Ectodermal cell (in vitro differentiated cells): ENCODE measurements at regions not wholly inside any gene's neighbourhood (a gene's known extent, or its start where the extent isn't known, plus 50 kb on each side); places are given as distances from the start of the nearest gene placed in this dataset.
"Not testable (repeated sequence)": the region's sequence is repeated elsewhere in the genome, so short reads cannot be mapped to it uniquely, and the experiment has no call there.

Source experiments
- H3K27ac ChIP-seq: 2 replicates; pipeline ENCODE4 v1.7.0; 2013; ENCODE audit warnings: mild to moderate bottlenecking, low read depth, low read length; ENCODE audit not compliant: insufficient read depth, poor library complexity, severe bottlenecking
- H3K27me3 ChIP-seq: 2 replicates; pipeline ENCODE4 v1.7.0; 2013; ENCODE audit warnings: mild to moderate bottlenecking, low read length; ENCODE audit not compliant: insufficient read depth, control insufficient read depth, poor library complexity, severe bottlenecking
- H3K36me3 ChIP-seq: one replicate; pipeline ENCODE4 v1.7.0; 2013; ENCODE audit warnings: low read length; ENCODE audit not compliant: control insufficient read depth, insufficient read depth
- H3K4me1 ChIP-seq: one replicate; pipeline ENCODE4 v1.7.0; 2013; ENCODE audit warnings: low read length; ENCODE audit not compliant: control insufficient read depth, insufficient read depth
- H3K4me3 ChIP-seq: 2 replicates; pipeline ENCODE4 v1.7.0; 2013; ENCODE audit warnings: low read depth, low read length, control low read depth; ENCODE audit not compliant: insufficient read depth
- H3K9me3 ChIP-seq: 2 replicates; pipeline ENCODE4 v1.7.0; 2013; ENCODE audit warnings: mild to moderate bottlenecking, low read length, moderate library complexity; ENCODE audit not compliant: control insufficient read depth
- WGBS, 2 experiments: methylation state at CpG; one replicate each; pipeline ENCODE4 v1.1.7; 2013; ENCODE audit warnings: missing lambda C conversion rate in 2 of 2; 5-methylcytosine and 5-hydroxymethylcytosine counted together

- Histone ChIP-seq H3K36me3 (no peaks in the 10 kb centered on the region), H3K27ac (no peak overlapping the region), H3K27me3 (no peaks in the 10 kb centered on the region), H3K4me3 (no peak overlapping the region), H3K4me1 (no peaks in the 10 kb centered on the region), H3K9me3 (no peaks in the 10 kb centered on the region)
- 100% methylated on average over 2 of the region's 2 CpGs; no CpG with 5 or more reads in 1 of the 2 experiments for WGBS, 2 experiments
These were observed 202.4 kb downstream of the KCTD12 start for GRCh38 chr13:76683854-76684253.

GRCh38 chr13:76683168-76683567 lies 203.0 kb downstream of the KCTD12 start:
- Histone ChIP-seq H3K27ac (no peak overlapping the region), H3K4me3 (no peak overlapping the region), H3K4me1 (no peaks in the 10 kb centered on the region), H3K36me3 (no peaks in the 10 kb centered on the region), H3K9me3 (no peaks in the 10 kb centered on the region), H3K27me3 (no peaks in the 10 kb centered on the region)
- WGBS, 2 experiments = 96 to 100% methylated on average over 2 of the region's 2 CpGs

DNA sequence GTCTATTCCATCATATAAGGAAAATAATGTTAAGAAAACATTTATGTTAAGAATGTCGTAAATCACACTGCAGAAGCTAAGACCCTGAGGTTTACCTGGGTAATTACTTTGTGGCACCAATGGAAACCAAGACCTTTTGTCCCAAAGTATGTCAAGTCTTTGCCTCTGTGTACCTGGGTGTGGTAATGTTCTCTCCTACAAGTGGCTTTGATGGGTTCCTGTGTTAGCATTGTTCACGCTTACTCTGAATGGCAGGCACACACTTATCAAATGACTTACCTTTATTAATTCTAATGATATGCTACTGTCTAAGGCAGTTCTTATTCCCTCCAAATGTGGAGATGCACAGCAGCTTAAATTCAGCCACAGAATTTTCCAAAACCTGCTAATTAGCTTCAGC lies 206.1 kb downstream of the KCTD12 start:
- no peaks in the 10 kb centered on the region for H3K4me1 ChIP-seq
- H3K36me3 ChIP-seq = no peaks in the 10 kb centered on the region
- no peaks in the 10 kb centered on the region for H3K9me3 ChIP-seq
- H3K27ac ChIP-seq = no peak overlapping the region
- 100% methylated on average over 1 to 2 of the region's 2 CpGs for WGBS, 2 experiments
- H3K27me3 ChIP-seq = no peaks in the 10 kb centered on the region
- no peak overlapping the region for H3K4me3 ChIP-seq

DNA sequence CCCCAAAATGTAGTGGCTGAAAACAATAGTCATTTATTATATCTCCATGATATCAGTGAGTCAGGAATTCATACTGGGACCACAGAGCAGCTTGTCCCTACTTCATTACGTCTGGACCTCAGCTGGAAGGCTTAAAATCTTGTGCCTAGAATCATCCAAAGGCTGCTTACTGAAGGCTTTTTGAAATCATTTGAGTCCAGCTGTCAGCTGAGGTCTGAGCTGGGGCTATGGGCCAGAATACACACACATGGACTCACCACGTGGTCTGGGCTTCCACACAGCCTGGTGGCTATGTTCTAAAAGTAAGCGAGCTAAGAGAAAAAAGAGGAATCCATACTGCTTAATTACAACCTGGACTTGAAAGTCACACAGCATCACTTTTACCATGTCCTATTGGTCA lies 209.2 kb downstream of the KCTD12 start:
- no peaks in the 10 kb centered on the region for H3K4me1 ChIP-seq
- no peaks in the 10 kb centered on the region for H3K36me3 ChIP-seq
- H3K9me3 ChIP-seq = no peaks in the 10 kb centered on the region
- no peaks in the 10 kb centered on the region for H3K27me3 ChIP-seq
- 93 to 95% methylated on average over 3 of the region's 3 CpGs for WGBS, 2 experiments
- H3K4me3 ChIP-seq = no peak overlapping the region
- no peak overlapping the region for H3K27ac ChIP-seq

GRCh38 chr13:76672420-76672819 lies 213.8 kb downstream of the KCTD12 start:
- H3K9me3 ChIP-seq = no peaks in the 10 kb centered on the region
- no peaks in the 10 kb centered on the region for H3K4me1 ChIP-seq
- H3K27me3 ChIP-seq = no peaks in the 10 kb centered on the region
- no peak overlapping the region for H3K27ac ChIP-seq
- 88 to 97% methylated on average over 2 of the region's 2 CpGs for WGBS, 2 experiments
- H3K4me3 ChIP-seq = no peak overlapping the region
- H3K36me3 ChIP-seq = no peaks in the 10 kb centered on the region

DNA sequence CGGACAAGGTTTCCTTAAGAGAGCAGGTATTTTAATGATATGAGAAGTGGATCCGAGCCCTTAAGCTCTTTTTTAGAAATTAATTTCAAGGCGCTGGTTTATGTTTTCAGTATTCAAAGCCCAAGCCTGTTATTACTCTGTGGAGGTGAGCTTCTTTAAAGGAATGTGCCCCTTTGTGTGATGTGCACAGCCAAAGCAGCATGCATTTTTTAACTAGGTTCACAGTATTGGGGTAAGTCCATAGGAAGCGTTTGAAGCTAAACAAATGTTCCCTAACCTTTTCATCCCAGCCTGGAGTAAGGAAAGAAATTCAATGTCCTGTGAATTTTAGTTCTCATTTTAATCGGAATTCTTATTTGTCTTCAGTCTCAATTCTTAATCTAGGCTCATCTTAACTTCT lies 217.5 kb downstream of the KCTD12 start:
- WGBS, 2 experiments = 83 to 92% methylated on average over 5 of the region's 5 CpGs
- no peaks in the 10 kb centered on the region for H3K4me1 ChIP-seq
- H3K27me3 ChIP-seq = no peaks in the 10 kb centered on the region
- no peaks in the 10 kb centered on the region for H3K36me3 ChIP-seq
- H3K27ac ChIP-seq = no peak overlapping the region
- H3K4me3 ChIP-seq = no peak overlapping the region
- no peaks in the 10 kb centered on the region for H3K9me3 ChIP-seq

GRCh38 chr13:76668141-76668540 lies 218.1 kb downstream of the KCTD12 start:
- H3K27ac ChIP-seq = no peak overlapping the region
- no peaks in the 10 kb centered on the region for H3K4me1 ChIP-seq
- no peaks in the 10 kb centered on the region for H3K27me3 ChIP-seq
- WGBS, 2 experiments = 92 to 94% methylated on average over 2 of the region's 2 CpGs
- no peaks in the 10 kb centered on the region for H3K9me3 ChIP-seq
- no peak overlapping the region for H3K4me3 ChIP-seq
- no peaks in the 10 kb centered on the region for H3K36me3 ChIP-seq

DNA sequence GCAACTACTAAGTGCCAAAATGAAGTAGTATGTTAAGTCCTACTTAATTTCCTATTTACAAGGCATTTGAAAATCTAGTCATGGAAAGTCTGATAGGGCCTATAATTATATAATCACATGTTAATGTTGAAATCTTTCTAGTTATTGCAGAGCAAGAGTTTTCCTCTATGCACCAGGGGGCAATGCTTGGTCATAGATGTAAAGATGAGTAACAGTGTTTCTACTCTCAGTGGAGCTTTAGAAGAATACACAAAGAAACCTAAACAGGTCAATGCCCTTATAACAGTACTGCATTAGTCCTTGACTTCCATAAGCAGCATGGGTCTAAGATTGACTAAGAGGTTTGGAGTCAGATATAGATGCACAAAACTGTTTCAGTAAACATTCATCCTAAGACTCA lies 218.7 kb downstream of the KCTD12 start:
- H3K27me3 ChIP-seq = no peaks in the 10 kb centered on the region

DNA sequence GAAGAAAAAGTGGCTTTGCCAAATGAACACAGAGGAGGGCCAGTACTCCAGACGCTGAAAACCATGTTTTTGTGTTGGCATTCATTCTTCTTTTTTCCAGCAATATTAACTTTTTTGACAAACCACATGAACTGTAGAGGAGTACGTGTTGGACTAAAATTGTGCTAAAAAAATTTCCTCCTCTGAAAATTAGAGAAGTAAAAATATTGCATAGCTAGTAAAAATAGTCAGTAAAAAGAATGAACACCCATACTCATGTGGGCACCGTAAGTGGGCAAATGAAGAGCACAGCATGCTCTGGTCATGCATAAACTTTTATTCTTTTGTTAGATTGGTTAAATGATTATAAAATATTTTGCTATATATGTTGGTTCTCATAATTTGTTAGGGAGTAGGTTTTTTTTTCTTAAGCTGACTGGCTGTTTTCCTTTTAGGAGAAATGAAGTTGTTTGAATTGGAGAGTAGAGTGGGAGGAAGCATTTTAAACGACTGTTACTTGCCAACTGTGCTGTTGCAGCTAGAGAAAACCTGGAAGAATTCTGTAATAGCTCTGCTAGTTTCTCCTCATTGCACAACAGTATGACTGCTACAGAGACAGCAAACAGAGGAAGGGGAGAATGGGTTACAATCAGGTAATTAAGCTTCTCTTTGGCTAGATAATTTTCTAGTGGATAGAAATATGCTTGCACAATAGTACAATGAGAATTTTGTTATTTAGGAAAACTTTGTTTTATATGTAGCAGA lies 222.4 kb downstream of the KCTD12 start:
- Histone ChIP-seq H3K4me3 (no peak overlapping the region), H3K27me3 (no peaks in the 10 kb centered on the region), H3K4me1 (no peaks in the 10 kb centered on the region), H3K27ac (no peak overlapping the region), H3K9me3 (no peaks in the 10 kb centered on the region), H3K36me3 (no peaks in the 10 kb centered on the region)
- 76 to 78% methylated on average over 3 to 4 of the region's 4 CpGs for WGBS, 2 experiments

More for the DNA sequence above, 218.7 kb downstream of the KCTD12 start:
- Histone ChIP-seq H3K4me3 (no peak overlapping the region), H3K27ac (no peak overlapping the region), H3K4me1 (no peaks in the 10 kb centered on the region), H3K36me3 (no peaks in the 10 kb centered on the region), H3K9me3 (no peaks in the 10 kb centered on the region)

DNA sequence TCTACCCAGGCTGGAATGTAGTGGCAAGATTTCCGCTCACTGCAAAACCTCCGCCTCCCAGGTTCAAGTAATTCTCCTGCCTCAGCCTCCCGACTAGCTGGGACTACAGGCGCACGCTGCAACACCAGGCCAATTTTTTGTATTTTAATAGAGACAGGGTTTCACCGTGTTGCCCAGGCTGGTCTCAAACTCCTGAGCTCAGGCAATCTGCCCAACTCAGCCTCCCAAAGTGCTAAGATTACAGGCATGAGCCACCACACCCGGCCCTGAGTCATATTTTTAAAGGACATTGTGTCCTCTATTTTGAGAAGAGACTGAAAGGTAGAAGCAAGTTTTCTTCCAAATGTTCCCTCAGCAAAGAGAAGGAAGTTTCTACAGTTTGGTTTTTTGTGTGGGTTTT lies 227.1 kb downstream of the KCTD12 start:
- H3K9me3 ChIP-seq, H3K27me3 ChIP-seq, H3K4me3 ChIP-seq, H3K36me3 ChIP-seq, H3K4me1 ChIP-seq, H3K27ac ChIP-seq: not testable (repeated sequence)
- WGBS, 2 experiments = 89 to 95% methylated on average over 7 of the region's 7 CpGs

DNA sequence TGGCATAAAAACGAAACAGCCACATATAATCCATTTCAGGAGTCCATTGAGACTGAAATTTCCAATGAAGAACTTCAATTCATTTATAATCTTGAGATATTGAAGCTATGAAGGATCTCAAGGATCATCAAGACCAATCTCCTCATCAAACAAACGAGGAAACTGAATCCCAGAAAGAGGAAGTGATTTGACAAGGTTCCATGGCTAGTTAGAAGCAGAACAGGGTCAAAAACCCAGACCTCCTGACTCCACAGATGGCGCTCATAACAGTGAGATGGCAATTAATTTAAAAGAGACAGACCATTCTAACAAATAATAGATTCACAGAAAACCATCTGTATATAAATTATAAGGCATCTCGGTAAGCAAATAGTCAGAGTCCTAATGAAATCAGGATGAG lies 229.7 kb downstream of the KCTD12 start:
- Histone ChIP-seq H3K4me1 (no peaks in the 10 kb centered on the region), H3K4me3 (no peak overlapping the region), H3K27ac (no peak overlapping the region), H3K36me3 (no peaks in the 10 kb centered on the region), H3K9me3 (no peaks in the 10 kb centered on the region), H3K27me3 (no peaks in the 10 kb centered on the region)
- 79 to 87% methylated on average over 3 of the region's 4 CpGs for WGBS, 2 experiments
